T-cell (primary cell): ENCODE measurements at regions not wholly inside any gene's neighbourhood (a gene's known extent, or its start where the extent isn't known, plus 50 kb on each side); places are given as distances from the start of the nearest gene placed in this dataset.

ENCODE experiments used
- ATAC-seq, 4 experiments: fragments of 200-7000 bp in 3 of 4; fragments of 150-1000 bp in 1 of 4; cut with Tn5 transposase; replicated peaks in 1 of 4; 1 replicate in 3 of 4; 2 replicates in 1 of 4; pipeline ENCODE4 v1.10.0; 2021; ENCODE audit warnings: moderate library complexity in 3 of 4, mild to moderate bottlenecking in 2 of 4, moderate number of reproducible peaks in 1 of 4
- CTCF ChIA-PET, 2 donors: fragments of 300-600 bp; sonication (Branson Sonifier 250); formaldehyde crosslinking; loops; one replicate each; lab custom pipeline; 2022; ENCODE audit warnings: antibody characterized with exemption in 2 of 2; lab: Charles Lee
- POLR2A ChIA-PET, 2 donors: fragments of 300-600 bp; sonication (Branson Sonifier 250); formaldehyde crosslinking; loops; one replicate each; lab custom pipeline; 2022; ENCODE audit warnings: antibody characterized with exemption in 2 of 2; lab: Charles Lee
- DNase-seq, 35 experiments: peaks; one replicate each; pipeline versions ENCODE4 v3.0.0 to v3.0.0-alpha.2; 2013 to 2023
- H3K27ac ChIP-seq: one replicate; pipeline ENCODE4 v1.5.1; 2013; ENCODE audit warnings: low read length
- H3K27me3 ChIP-seq, 2 experiments: replicated peaks in 1 of 2; 1 replicate in 1 of 2; 2 replicates in 1 of 2; pipeline versions ENCODE4 v1.6.1 to v1.7.0; 2013; ENCODE audit warnings: low read length in 1 of 2, mixed read lengths in 1 of 2; ENCODE audit not compliant: control insufficient read depth in 2 of 2, insufficient read depth in 2 of 2; ENCODE audit errors: extremely low read depth in 1 of 2
- H3K36me3 ChIP-seq, 2 donors: 1 replicate in 1 of 2; 2 replicates in 1 of 2; pipeline versions ENCODE4 v1.6.1 to v1.7.0; 2013; ENCODE audit warnings: low read length in 1 of 2; ENCODE audit not compliant: control insufficient read depth in 2 of 2, insufficient read depth in 1 of 2; ENCODE audit errors: extremely low read depth in 1 of 2
- H3K4me1 ChIP-seq, 2 experiments: 1 replicate in 1 of 2; 2 replicates in 1 of 2; pipeline versions ENCODE4 v1.6.1 to v1.7.0; 2013; ENCODE audit warnings: low read length in 2 of 2, mixed read lengths in 1 of 2; ENCODE audit not compliant: insufficient read depth in 2 of 2, control insufficient read depth in 1 of 2; ENCODE audit errors: extremely low read depth in 1 of 2
- H3K4me3 ChIP-seq, 2 donors: 1 replicate in 1 of 2; 2 replicates in 1 of 2; pipeline versions ENCODE4 v1.5.1 to v1.7.0; 2013; ENCODE audit warnings: mild to moderate bottlenecking in 2 of 2, low read length in 1 of 2, moderate library complexity in 1 of 2; ENCODE audit not compliant: control insufficient read depth in 1 of 2; ENCODE audit errors: extremely low read depth in 1 of 2
- H3K9me3 ChIP-seq: 2 replicates; pipeline ENCODE4 v1.7.0; 2013
- H3K27ac Mint-ChIP-seq, 2 donors: one replicate each; pipeline ENCODE4 v1.8.0; 2020 to 2021; ENCODE audit warnings: mild to moderate bottlenecking in 2 of 2, mixed read lengths in 2 of 2
- H3K27me3 Mint-ChIP-seq, 2 donors: one replicate each; pipeline ENCODE4 v1.8.0; 2021 to 2022; ENCODE audit warnings: mixed read lengths in 2 of 2
- H3K36me3 Mint-ChIP-seq: one replicate; pipeline ENCODE4 v1.8.0; 2021; ENCODE audit warnings: mixed read lengths
- H3K4me1 Mint-ChIP-seq, 3 donors: one replicate each; pipeline ENCODE4 v1.8.0; 2020 to 2022; ENCODE audit warnings: mixed read lengths in 3 of 3, mild to moderate bottlenecking in 1 of 3
- H3K4me3 Mint-ChIP-seq, 3 donors: one replicate each; pipeline ENCODE4 v1.8.0; 2020 to 2022; ENCODE audit warnings: mild to moderate bottlenecking in 3 of 3, mixed read lengths in 3 of 3, moderate library complexity in 3 of 3
- H3K9me3 Mint-ChIP-seq, 3 donors: one replicate each; pipeline ENCODE4 v1.8.0; 2020 to 2022; ENCODE audit warnings: mixed read lengths in 3 of 3
- WGBS: methylation state at CpG from one replicate; pipeline ENCODE4 v1.1.5; 2013; ENCODE audit warnings: missing lambda C conversion rate; ENCODE audit not compliant: insufficient coverage; 5-methylcytosine and 5-hydroxymethylcytosine counted together

DNA sequence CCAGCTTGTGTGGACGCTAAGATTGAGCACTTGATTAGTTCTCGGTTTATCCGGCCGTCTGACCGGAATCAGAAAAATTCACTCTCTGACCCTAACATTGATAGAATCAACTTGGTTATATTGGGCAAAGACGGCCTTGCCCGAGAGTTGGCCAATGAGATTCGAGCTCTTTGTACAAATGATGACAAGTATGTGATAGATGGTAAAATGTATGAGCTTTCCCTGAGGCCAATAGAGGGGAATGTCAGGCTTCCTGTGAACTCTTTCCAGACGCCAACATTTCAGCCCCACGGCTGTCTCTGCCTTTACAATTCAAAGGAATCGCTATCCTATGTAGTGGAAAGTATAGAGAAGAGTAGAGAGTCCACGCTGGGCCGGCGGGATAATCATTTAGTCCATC is 59.6 kb downstream of the ARHGAP35 start:
- ChIA-PET CTCF (no interaction called here), POLR2A (interaction anchor here in 1 of 2 donors (0.6 kb wide), 1 partner anchor 44 kb away, joined by 4 read pairs; no protein-coding TSS in a partner anchor)
- Histone ChIP-seq H3K4me3 (no peak overlapping the region), H3K9me3 (no peaks in the 10 kb centered on the region), H3K36me3 (peaks cover 0 to 43% of the 10 kb centered on the region in 2 donors), H3K27ac (no peak overlapping the region), H3K4me1 (peaks cover 3 to 27% of the 10 kb centered on the region in 2 experiments), H3K27me3 (no peaks in the 10 kb centered on the region)
- Mint-ChIP-seq H3K9me3 (no peaks in the 10 kb centered on the region), H3K4me3 (no peak overlapping the region), H3K27me3 (no peaks in the 10 kb centered on the region), H3K4me1 (peaks cover 29 to 51% (median 43%) of the 10 kb centered on the region in 3 donors), H3K27ac (no peak overlapping the region), H3K36me3 (peaks cover 52% of the 10 kb centered on the region)
- WGBS = 100% methylated on average over 1 of the region's 14 CpGs
- ATAC-seq (no peak), DNase-seq (no peak)

DNA sequence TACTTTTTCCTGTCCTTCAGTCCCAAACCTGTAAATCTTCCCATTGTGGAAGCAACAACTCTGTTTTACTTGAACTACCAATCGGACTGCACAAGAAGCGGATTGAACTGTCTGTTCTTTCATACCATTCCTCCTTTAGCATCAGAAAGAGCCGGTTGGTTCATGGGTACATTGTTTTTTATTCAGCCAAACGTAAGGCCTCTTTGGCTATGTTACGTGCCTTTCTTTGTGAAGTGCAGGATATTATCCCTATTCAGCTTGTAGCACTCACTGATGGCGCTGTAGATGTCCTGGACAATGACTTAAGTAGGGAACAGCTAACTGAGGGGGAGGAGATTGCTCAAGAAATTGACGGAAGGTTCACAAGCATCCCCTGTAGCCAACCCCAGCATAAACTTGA is 60.3 kb downstream of the ARHGAP35 start:
- H3K27ac ChIP-seq = no peak overlapping the region
- H3K4me3 ChIP-seq = no peak overlapping the region
- H3K4me1 ChIP-seq = peaks cover 3 to 32% of the 10 kb centered on the region in 2 experiments
- Mint-ChIP-seq H3K4me1 (peaks cover 28 to 53% (median 45%) of the 10 kb centered on the region in 3 donors), H3K36me3 (peaks cover 54% of the 10 kb centered on the region), H3K27me3 (no peaks in the 10 kb centered on the region), H3K4me3 (no peak overlapping the region), H3K9me3 (no peaks in the 10 kb centered on the region), H3K27ac (no peak overlapping the region)
- DNase-seq (no peak), ATAC-seq (no peak)
- no peaks in the 10 kb centered on the region for H3K27me3 ChIP-seq
- no peaks in the 10 kb centered on the region for H3K9me3 ChIP-seq
- WGBS = 100% methylated on average over 3 of the region's 7 CpGs
- CTCF ChIA-PET = no interaction called here
- POLR2A ChIA-PET = no interaction called here
- H3K36me3 ChIP-seq = peaks cover 0 to 43% of the 10 kb centered on the region in 2 donors

DNA sequence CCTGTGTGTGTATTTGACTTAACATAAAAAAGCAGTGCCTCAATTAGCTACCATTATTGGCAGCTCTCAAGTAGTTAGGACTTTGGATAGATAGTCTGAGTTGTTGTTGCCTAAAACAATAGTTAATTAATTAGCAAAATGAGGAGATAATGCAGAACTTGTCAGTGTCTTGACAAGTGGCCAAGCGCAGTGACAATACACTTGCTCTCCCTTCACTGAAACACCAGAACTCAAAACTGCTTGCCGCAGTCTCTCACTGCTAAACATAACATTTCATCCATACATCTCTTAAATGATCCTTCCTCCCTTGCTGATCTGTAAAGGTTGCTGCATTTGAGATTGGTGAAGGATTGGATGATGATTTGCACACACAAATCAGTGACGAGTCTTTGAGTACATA is 61.7 kb downstream of the ARHGAP35 start:
- CTCF ChIA-PET = no interaction called here

DNA sequence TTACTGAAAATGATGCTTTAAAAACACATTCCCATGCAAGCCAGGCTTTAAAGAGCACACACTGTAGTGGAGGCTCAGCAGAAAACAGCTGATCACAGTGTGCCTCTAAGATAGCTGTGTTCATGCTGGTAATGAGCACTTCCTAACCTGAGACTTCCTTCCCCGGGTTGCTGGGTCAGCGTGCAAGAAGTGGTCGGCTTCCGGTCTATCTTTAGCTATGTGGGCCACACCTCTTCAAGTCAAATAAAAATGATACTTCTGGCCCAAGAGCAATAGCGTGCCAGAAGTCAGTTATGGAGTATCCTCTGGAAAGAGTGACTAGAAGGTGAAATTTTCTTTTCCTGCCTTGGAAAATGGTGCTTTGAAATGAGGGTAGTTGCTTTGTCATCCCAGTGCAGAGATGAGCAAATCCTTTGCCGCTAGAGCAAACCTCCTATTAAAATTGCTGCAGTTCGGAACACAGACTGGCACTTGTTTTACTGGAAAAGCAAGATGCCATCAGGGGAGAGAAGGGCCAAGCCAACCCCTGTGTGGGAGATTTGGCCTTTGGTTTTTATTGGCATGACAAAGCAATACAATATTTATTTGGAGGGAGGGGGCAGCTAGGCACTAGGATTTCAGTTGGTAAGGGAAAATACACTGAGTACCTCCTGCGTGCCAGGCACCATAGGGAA is 64.2 kb downstream of the ARHGAP35 start:
- Histone ChIP-seq H3K4me1 (peaks cover 3 to 34% of the 10 kb centered on the region in 2 experiments), H3K4me3 (no peak overlapping the region), H3K36me3 (peaks cover 0 to 24% of the 10 kb centered on the region in 2 donors), H3K9me3 (no peaks in the 10 kb centered on the region), H3K27me3 (no peaks in the 10 kb centered on the region), H3K27ac (no peak overlapping the region)
- Mint-ChIP-seq H3K4me3 (peak overlapping the region; percentile 11 to 49 (median 37)), H3K36me3 (peaks cover 42% of the 10 kb centered on the region), H3K27ac (peak overlapping the region; percentile 62 to 66), H3K9me3 (no peaks in the 10 kb centered on the region), H3K4me1 (peaks cover 41 to 59% (median 52%) of the 10 kb centered on the region in 3 donors), H3K27me3 (no peaks in the 10 kb centered on the region)
- CTCF ChIA-PET = interaction anchor here in 1 of 2 donors (0.6 to 1.2 kb wide), 2 partner anchors 8 to 39 kb away, joined by 3 to 5 read pairs; no protein-coding TSS in a partner anchor
- POLR2A ChIA-PET = interaction anchor here (0.5 kb wide), 2 partner anchors 18 to 37 kb away, joined by 3 to 4 read pairs; no protein-coding TSS in a partner anchor
- 87% methylated on average over 3 of the region's 8 CpGs for WGBS
- ATAC-seq (peak in 3 of 4 experiments; percentile 53 to 91 (median 70)), DNase-seq (peak in 3 of 35 experiments; percentile 6 to 29 (median 11))

More for the DNA sequence above, 61.7 kb downstream of the ARHGAP35 start:
- no peaks in the 10 kb centered on the region for H3K9me3 Mint-ChIP-seq
- Histone ChIP-seq H3K4me1 (peaks cover 3 to 34% of the 10 kb centered on the region in 2 experiments), H3K4me3 (no peak overlapping the region), H3K36me3 (peaks cover 0 to 43% of the 10 kb centered on the region in 2 donors), H3K27ac (no peak overlapping the region), H3K9me3 (no peaks in the 10 kb centered on the region), H3K27me3 (no peaks in the 10 kb centered on the region)
- H3K27ac Mint-ChIP-seq = no peak overlapping the region
- DNase-seq = no peak
- POLR2A ChIA-PET = no interaction called here
- H3K36me3 Mint-ChIP-seq = peaks cover 57% of the 10 kb centered on the region
- WGBS = no CpG with 5 or more reads among the region's 3 CpGs
- H3K4me3 Mint-ChIP-seq = no peak overlapping the region
- peaks cover 35 to 57% (median 51%) of the 10 kb centered on the region in 3 donors for H3K4me1 Mint-ChIP-seq
- no peak for ATAC-seq
- no peaks in the 10 kb centered on the region for H3K27me3 Mint-ChIP-seq

DNA sequence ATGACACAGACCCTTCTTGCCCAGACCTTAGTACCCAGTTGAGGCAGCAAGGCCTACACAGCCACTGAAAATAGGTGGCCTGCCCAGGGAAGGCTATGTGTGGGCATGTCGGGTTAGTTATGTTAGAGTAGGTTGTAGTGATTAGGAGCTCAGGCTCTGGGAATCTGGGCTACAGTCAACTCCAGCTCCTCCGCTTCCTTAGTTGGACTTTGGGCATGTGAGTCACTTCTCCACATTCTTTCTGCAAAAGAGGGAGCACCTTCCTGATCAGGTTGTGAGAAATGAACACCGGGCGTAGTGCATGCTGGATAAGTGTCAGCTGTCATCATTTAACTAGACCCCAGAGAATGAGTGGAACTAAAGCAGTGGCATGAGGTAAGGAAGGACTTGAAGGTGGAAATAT is 64.8 kb downstream of the ARHGAP35 start:
- Histone ChIP-seq H3K27me3 (no peaks in the 10 kb centered on the region), H3K36me3 (peaks cover 0 to 18% of the 10 kb centered on the region in 2 donors), H3K9me3 (no peaks in the 10 kb centered on the region), H3K27ac (no peak overlapping the region), H3K4me3 (no peak overlapping the region), H3K4me1 (peaks cover 3 to 34% of the 10 kb centered on the region in 2 experiments)
- H3K9me3 Mint-ChIP-seq = no peaks in the 10 kb centered on the region
- H3K27me3 Mint-ChIP-seq = no peaks in the 10 kb centered on the region
- H3K36me3 Mint-ChIP-seq = peaks cover 37% of the 10 kb centered on the region
- H3K27ac Mint-ChIP-seq = no peak overlapping the region
- WGBS = 100% methylated on average over 4 of the region's 4 CpGs
- POLR2A ChIA-PET = no interaction called here
- H3K4me1 Mint-ChIP-seq = peaks cover 41 to 61% (median 54%) of the 10 kb centered on the region in 3 donors
- no peak overlapping the region for H3K4me3 Mint-ChIP-seq
- ATAC-seq = no peak
- CTCF ChIA-PET = interaction anchor here in 1 of 2 donors (0.6 kb wide), 1 partner anchor 8 kb away, joined by 5 read pairs; no protein-coding TSS in a partner anchor
- DNase-seq = no peak

DNA sequence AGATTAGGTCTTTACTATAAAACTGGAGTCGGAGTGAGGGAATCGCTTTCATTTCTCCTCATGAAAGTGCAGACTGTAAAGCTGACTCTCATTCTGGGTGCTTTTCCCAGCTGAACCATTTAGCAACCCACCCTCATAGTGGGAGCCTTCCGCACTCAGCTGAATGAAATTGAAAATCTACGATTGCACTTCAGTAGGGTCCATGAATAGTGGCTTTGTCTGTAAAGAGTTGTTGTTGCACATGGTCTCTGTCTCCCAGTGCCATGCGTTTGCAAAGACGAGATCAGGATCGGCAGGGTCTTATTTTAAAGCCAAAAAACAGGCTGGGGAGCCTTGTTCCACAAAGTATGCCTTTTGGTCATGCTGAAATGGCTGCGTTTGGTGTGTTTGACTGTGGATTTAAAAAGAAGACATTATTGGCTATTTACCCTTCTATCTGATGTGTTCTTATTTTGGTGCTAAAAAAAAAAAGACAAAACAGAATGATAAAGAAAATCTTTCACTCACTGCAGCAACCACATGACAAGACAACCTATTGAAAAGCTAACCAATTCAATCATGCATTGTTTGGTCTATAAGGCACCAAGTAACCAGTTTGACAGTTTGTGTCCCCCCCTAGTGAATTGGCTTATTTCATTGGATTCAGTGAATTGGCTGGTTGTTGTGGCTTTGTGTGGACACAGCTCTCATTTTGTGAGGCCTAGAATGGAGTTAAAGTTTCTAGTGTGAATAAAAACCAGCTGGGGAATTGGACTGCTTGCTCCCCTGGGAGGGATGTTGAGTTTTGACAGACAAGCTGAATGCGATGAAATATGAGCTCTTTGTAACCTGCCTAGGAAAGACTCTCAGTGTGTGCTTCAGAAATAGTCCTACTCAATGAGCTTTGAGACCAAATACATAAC is 65.6 kb downstream of the ARHGAP35 start:
- POLR2A ChIA-PET = interaction anchor here in 1 of 2 donors (0.6 kb wide), 1 partner anchor 32 kb away, joined by 4 read pairs; no protein-coding TSS in a partner anchor
- ATAC-seq = no peak
- no peak overlapping the region for H3K27ac ChIP-seq

More for the DNA sequence above, 65.6 kb downstream of the ARHGAP35 start:
- CTCF ChIA-PET = interaction anchor here in 1 of 2 donors (1.1 kb wide), 1 partner anchor 66 kb away, joined by 3 read pairs; no protein-coding TSS in a partner anchor
- H3K4me3 Mint-ChIP-seq = no peak overlapping the region
- H3K36me3 Mint-ChIP-seq = peaks cover 30% of the 10 kb centered on the region
- Histone ChIP-seq H3K4me1 (peaks cover 3 to 39% of the 10 kb centered on the region in 2 experiments), H3K27me3 (no peaks in the 10 kb centered on the region), H3K36me3 (peaks cover 0 to 9% of the 10 kb centered on the region in 2 donors), H3K9me3 (no peaks in the 10 kb centered on the region), H3K4me3 (no peak overlapping the region)
- no peaks in the 10 kb centered on the region for H3K27me3 Mint-ChIP-seq
- peaks cover 50 to 70% (median 63%) of the 10 kb centered on the region in 3 donors for H3K4me1 Mint-ChIP-seq
- DNase-seq = no peak
- no peaks in the 10 kb centered on the region for H3K9me3 Mint-ChIP-seq
- 100% methylated on average over 4 of the region's 9 CpGs for WGBS
- H3K27ac Mint-ChIP-seq = peak overlapping the region; percentile 34 to 72
